Heart left ventricle (tissue), 13 donors: ENCODE measurements at regions not wholly inside any gene's neighbourhood (a gene's known extent, or its start where the extent isn't known, plus 50 kb on each side); places are given as distances from the start of the nearest gene placed in this dataset.

Experiments
- CTCF ChIP-seq, 12 donors: fragments of 200-600 bp; sonication (generic) in 4 of 12; IDR thresholded peaks; one replicate each; pipeline versions ENCODE4 v1.5.0 to v1.8.0; 2018 to 2022; ENCODE audit warnings: antibody characterized with exemption in 12 of 12, mild to moderate bottlenecking in 5 of 12
- POLR2A ChIP-seq, 2 donors: fragments of 450-650 bp; IDR thresholded peaks; one replicate each; pipeline ENCODE4 v1.6.1; 2017; ENCODE audit warnings: antibody characterized with exemption in 2 of 2, mild to moderate bottlenecking in 2 of 2, moderate library complexity in 2 of 2
- donor health status: ischemic (EF 13 %, LVEDD 7.1; RV severe dilation, severe dysfunction).
- donor health status: DM: no; HTN: yes; CAD: no.
- donor health status: DM: no; HTN: no; CAD: no.
- donor health status: ischemic (EF 25% LVEDD 6.9; RV normal size, moderate dysfunction).
- donor health status: ischemic (EF 25% LVEDD 5.7; RV mildly dilated, moderate dysfunction).
- donor health status: ischemic (EF 35%, LVEDD 5.7; RV mildly dilated, moderate dysfunction).
- donor health status: nonischemic (EF 11% LVEDD 7.7; RV severe dilation, severe dysfunction).
- donor health status: DM: yes; HTN: yes; CAD: no.
- donor health status: PGD.
- donor health status: ischemic (EF 29% LVEDD 5.4; RV normal size, mild dysfunction).
- donor health status: nonischemic (EF 23%, LVEDD 6.1; RV moderate dilation, normal function).

DNA sequence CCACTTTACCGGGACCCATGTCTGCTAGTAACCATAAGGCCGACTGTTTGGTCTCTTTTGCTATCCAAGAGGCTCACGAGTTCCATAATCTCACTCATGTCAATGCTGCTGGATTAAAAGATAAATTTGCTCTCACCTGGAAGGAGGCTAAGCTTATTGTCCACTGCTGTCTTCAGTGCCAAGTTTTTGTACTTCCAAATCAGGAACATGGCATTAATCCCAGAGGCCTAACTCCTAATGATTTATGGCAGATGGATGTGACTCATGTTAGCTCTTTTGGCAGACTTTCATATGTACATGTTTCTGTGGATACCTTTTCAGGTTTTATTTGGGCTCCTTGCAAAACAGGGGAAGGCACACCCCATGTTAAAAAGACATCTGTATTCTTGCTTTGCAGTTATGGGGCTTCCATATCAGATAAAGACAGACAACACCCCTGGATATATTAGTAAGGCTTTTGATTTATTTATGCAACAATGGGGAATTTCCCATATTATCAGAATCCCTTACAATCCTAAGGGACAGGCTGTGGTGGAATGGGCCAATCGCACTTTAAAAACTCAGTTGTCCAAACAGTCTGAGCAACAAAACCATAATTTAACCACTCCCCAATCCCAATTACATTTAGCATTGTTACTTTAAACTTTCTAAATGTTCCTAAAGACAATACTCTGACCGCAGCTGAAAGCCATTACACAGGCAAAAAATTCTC lies 162.7 kb downstream of the IER5 start:
- TF ChIP-seq CTCF (IDR thresholded peaks at IDR 0.05) (no peak), POLR2A (IDR thresholded peaks at IDR 0.05) (no peak)
